NCI-H2107 treated with DMSO at 0.1 percent for 48 hours (cell line): ENCODE measurements at regions not wholly inside any gene's neighbourhood (a gene's known extent, or its start where the extent isn't known, plus 50 kb on each side); places are given as distances from the start of the nearest gene placed in this dataset.

Source experiments
- DNase-seq: peaks from one replicate; lab custom pipeline; 2025; ENCODE audit not compliant: unreplicated experiment; lab: John Stamatoyannopoulos, UW

DNA sequence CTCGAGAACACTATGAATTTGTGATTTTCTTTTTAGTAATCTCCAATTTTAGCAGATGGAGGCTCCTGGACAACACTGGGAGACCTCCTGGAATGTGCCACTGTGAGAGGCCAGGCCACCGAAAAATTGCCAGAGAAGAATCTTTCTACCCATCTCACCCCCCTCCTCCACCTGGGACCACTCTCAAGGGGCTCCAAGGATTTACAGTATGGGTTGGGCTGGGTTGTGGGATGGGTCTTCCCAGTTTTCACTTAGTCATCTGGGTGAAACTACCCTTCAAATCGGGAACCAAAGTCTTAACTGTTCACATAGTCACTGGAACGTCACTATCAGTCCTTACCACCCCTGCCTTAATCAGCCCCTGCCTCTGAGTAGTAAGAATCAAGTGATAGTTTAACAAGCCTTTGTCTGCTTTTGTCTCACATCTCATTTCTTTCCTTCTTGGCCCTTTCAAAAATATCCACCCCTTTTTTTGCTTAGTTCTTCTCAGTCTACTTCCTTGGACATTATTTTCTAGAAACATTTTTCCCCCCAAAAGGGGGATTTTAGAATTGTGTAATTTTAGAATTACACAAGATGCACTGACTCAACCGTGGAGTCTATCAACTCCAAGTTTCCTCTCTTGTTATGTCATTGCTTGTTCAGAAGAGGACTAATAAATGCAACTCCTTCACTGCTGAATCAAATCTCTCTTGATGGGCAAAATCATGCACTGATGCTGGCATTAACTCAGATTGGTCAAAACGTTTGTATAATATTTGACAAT is 148.2 kb upstream of the MOCS1 start:
- DNase-seq, result no peak

DNA sequence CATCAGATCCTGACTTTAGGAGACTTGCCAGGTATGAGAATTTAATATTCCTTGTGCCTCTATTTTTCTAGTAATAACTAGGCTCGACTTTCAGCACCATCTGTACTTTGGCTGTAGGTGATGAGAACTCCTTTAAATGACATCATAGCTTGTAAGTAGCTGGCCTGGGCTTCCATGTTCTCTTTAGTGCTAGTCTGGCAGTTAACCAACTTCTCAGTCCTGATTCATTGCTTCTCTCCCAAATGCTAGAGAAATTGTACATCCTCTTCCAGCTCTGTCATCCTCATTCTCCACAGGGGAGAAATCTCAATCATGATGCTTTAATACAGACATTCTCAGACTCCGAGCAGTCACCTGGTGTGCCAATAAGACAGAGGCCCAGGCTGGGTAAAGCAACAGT is 143.5 kb upstream of the MOCS1 start:
- no peak for DNase-seq

DNA sequence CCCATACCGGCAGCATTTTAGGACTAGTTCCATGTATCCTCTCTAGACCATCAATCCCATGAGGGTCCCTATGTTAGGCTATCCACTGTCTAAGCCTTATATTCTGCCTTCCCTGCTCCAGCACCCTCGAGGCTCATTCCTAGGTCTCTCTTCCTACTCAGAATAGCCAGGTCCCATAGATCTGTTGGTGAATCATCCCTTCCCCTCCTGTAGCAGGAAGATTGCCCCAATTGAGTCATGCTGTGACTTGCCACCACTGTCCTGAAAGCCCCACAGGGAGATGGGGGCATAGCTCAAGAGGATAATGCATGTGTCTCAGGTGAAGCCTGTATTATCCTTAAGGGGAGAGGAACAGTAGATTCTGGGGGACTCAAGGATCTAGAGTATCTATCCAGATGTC is 143.1 kb upstream of the MOCS1 start:
- no peak for DNase-seq

DNA sequence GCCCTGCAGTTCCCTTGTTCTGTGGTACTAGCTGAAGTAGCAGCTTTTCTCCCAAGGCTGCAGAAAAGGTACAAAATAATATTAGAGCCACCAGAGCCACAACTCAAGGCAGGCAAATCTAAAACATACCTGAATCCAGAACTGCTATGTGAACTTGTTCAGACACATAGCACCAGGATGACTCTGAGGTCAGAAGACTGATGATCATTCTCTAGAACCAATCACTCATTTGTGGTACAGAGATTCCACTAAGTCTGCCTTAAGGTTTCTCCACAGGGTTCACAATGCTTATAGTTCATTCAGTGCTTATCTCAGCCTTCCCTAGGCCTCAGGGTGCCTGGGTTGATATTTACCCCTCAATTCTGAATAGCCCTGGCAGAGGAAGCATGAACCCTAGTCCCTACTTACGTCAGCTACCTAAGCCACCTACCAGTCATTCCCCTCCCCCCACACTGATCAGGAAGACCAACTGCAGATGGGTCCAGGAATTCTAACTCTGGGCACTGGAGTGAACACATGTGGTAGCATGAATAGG is 140.9 kb upstream of the MOCS1 start:
- DNase-seq, result no peak

DNA sequence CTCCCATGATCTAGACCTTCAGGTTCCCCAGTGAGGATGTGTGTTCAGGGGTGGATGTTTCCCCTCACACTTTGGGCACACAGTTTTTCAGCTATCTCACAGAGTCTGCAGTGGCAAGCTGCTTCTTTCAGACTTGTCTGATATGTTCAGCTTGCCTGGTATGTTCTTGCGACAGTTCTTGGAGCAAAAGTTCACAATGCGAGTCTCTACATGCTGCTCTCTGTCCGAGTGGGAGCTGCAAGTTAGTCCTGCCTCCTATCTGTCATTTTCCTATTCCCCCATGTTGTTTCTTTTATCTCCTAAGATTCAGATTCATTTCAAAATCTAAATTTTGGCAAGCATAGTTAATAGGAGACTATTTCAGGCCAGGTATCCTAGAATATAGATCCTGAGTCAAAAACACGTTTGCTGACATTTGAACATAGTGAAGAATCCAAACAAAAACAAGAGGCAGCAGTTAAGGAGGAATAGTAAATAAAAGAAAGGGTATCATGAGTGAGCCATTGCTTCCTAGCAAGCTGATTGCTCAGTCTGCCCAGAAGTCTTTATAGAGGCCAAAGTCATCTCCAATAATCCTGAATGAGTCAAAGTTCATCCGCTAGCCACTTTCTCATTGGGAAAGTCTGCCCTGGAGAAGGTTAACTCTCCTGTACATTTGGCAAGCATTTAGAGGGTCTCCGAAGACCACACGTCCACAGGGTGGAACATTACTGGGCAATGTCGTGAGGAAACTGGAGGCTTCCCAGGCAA is 140.2 kb upstream of the MOCS1 start:
- DNase-seq, result no peak

DNA sequence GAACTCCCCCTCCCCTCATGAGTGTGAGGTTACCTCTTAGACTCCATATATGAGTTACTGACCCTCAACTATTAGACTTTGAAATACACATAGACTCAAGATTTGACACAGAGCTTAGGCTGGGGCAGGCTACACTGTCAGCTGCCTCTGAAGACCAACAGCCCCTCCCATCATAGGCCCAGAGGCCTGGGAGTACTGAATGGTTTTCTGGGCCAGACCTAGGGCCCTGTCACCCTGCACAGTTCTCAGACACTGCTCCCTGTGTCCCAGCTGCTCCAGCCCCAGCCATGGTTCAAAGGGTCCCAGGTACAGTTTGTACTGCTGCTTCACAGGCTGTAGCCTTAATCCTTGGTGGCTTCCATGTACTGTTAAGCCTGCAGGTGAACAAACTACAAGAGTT is 132.1 kb upstream of the MOCS1 start:
- no peak for DNase-seq

DNA sequence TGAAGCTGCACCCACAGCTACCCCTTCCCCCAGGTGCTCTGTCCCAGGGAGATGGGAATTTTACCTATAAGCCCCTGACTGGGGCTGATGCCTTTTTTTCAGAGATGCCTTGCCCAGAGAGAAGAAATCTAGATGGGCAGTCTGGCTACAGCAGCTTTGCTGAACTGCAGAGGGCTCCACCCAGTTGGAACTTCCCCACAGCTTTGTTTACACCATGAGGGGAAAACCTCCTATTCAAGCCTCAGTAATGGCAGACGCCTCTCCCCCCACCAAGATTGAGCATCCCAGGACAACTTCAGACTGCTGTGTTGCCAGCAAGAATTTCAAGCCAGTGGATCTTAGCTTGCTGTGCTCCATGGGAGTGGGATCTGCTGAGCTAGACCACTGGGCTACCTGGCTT is 122.6 kb upstream of the MOCS1 start:
- no peak for DNase-seq

DNA sequence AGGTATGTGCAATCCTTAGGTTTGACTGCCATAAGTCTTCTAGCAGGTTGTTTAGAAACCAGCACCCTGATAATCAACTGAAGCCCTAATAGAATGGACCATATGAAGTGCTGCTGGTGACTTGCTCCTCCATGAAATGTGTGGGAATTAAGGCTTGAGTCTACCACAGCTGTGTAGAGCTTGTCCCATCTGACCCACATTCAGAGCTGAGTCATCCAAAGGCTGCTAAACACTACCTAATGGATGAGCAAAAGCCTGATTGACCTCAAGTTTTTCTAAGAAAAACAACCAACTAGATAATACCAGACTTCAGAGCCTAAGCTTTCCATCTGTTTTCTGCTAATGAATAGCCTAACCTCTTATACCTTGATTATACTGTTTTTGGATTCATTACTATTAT is 120.3 kb upstream of the MOCS1 start:
- DNase-seq, result no peak

DNA sequence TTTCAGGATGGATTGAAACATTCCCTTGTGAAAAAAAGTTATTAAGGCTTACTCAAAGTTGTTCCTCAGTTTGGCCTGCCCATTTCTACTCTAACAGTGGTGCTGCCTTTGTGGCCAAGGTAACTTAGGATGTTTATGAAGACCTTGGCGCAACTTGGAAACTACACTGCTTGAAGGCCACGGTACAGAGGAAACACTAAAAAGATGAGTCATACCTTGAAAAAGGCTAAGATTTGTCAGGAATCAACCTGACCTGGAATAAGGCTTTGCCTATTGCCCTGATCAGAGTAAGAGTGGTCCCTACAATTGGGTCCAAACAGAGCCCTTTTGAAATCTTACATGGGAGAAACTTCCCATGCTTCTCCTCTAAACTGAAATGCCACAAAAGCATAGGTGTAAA is 119.9 kb upstream of the MOCS1 start:
- no peak for DNase-seq

DNA sequence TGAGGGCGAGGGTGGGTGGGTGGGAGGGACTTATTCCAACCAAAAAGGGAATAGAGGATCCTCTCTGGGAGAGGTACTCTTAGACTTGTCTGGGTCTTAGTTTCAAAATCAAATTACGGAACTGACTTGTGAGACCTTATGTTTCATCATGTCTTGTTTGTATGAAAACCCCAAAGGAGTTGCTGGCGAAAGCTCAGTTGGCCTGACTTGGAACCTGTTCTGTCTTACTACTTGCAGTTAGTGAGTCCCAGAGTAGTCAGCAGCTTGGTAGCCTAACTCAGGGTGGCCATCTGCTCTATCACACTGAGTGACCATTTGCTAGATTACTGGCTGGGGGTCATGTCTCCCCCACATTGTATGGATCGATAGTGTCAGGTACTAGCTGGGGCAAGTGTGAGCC is 114.9 kb upstream of the MOCS1 start:
- DNase-seq, result no peak

DNA sequence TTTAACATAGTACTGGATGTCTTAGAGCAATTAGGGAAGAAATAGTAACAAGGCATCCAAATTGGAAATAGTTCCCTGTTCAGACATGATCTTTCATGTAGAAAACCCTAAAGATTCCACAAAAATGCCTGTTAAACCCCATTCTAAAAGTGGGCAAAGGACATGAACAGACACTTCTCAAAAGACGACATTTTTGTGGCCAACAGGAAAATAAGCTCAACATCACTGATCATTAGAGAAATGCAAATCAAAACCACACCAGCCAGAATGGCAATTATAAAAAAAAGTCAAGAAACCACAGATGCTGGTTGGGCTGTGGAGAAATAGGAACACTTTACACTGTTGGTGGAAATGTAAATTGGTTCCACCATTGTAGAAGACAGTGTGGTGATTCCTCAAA is 109.9 kb upstream of the MOCS1 start:
- no peak for DNase-seq

DNA sequence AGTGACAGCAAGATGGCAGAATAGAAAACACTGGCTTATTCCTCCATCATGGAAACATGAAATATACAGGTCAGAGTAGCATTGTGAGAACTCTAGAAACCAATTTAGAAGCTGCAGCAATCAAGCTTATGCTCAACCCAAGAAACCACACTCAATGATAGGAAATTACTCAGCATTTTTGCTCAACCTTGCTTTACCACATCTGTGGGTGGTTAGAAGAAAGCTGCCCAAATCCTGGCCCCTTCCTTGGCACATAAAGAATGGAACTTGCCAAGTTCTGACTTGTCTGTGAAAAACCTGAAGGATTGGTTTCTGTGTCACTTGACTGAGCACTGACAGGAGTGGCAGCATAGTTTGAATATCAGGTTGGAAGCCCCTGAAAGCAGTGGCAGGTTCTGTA is 108.0 kb upstream of the MOCS1 start:
- no peak for DNase-seq

DNA sequence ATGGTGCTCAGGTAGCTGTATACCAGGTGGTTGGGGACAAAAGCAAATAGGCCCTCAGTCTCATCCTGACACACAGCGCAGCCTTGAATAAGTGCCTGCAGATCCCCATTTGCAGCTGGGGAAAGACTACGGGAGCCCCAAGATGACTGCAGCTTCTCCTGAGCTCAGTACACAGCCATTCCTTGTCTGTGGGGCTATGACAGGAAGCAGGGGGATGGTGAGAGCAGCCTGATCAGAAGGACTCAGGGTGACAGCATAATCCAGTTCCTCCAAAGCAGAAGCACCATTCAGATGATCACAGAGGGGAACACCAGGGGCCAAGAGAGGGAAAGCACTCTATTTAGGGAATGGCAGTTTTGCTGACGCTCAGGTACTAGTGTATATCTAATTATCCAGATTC is 104.8 kb upstream of the MOCS1 start:
- no peak for DNase-seq

DNA sequence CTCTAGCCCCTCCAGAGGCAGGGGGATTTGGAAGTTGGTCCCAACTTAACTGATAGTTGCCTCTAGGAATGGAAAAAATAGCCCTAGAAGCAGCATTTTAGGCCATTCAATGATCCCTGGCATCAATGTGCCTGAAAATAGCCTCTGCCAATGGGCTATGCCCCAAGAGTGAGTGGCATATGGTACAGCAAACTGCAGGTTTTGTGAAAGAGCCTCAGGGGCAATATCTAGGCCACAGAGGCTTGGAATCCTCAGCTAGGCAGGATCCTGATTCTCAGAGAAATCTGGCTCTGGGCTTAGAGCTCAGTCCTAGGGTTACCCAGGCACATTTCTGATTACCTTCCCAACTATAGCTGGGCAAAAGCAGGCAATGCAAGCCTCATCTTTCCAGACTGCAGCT is 104.4 kb upstream of the MOCS1 start:
- no peak for DNase-seq

DNA sequence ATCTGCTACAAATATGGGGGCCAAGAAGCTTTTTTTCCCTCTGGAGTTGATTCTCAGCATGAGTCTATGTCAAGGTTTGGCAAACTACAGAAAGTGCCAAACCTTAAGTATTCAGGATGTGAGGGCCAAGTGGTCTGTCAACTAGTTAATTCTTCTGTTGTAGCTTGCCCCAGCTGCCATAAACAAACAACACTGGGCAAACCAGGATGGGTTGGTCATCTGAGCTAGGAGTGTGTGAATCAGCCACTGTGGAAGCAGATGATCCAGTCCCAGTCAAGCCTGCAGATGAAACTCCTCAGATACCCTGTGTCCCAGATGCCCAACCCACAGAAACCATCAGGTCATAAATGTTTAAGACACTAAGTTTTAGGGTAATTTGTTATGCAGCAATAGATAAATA is 103.0 kb upstream of the MOCS1 start:
- DNase-seq, result no peak

DNA sequence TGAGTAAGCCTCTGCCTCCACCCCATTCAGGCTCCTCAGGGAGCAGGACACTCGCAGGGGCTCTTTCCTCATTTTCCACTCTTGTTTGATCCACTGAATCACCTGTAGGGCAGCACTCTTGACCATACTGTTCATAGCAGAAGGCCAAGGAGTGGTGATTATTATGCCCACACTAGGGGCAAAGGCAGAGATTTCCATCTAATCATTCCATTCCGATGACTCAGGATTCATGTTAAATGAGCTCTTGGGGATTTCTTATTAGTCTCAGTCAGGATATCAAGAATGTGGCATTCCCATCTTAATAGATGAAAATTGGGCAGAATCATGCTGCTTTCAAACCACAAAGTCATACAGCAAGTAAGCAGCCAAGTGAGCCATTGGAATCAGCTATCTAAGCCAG is 101.9 kb upstream of the MOCS1 start:
- DNase-seq, result no peak

DNA sequence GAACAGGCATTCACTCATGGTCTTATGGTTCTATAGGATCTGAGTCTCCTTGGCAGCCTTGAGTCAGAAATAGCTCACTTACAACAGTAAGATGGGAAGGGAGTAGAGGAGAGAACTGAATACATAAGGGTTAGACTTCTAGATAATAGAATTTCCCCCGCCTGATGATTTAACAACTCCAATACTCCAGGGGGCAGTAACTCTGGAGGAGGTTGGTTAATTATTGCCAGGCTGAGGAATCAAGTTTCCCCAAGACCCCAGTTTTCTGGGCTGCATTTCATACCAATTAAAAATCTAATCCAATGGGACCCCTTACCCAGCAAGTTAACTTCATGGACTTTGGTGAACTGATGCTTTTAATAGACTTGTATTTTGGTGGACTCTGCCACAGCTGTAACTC is 94.2 kb upstream of the MOCS1 start:
- DNase-seq, result no peak

DNA sequence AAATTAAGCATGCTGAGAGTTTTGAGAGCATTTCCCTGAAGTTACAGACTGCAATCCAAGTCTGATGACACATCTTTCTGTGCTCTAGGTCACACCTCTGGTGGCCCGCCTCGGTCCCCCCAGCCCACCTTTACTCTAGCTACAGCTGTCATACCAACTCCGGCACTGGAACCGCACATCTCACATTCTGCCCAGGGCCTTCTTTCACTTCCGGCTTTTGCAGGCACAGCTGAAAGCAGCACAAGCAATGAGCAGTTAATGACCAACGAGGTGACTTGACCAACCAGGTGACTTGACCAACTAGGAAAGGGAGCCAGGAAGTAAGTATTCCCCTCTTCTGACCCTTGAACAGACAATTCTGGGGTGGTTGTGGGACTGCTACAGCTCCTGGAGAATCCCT is 88.6 kb upstream of the MOCS1 start:
- DNase-seq, result no peak

DNA sequence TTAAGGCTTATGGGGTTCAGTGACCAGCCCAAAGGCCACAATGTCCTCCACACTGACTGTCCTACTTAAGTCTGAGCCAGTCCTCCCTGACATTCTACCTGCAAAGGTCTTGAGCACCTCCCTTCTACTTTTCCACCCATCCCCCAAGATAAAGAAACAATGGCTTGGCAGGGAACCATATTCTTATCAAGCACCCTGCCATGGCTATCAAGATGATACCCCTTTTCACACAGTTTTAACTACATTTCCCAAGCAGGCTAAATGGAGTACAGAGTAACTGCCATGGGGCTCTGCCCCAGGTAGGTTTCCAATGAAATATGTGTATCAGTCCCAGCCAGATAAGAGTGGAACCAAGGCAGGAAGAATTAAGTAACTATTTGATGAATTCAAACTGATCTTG is 85.9 kb upstream of the MOCS1 start:
- no peak for DNase-seq

DNA sequence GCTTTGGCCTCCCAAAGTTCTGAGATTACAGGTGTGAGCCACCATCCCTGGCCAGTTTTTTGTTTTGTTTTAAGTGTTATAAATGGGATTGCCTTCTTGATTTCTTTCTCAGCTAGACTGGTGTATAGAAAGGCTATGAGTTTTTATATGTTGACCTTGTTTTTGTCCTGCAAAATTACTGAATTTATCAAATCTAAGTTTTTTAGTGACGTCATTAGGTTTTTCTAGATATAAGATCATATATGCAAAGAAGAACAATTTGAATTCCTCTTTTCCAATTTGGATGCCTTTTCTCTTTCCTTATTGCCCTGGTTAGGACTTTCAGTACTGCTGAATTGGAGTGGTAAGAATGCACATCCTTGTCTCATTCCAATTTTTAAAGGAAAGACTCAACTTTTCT is 81.3 kb upstream of the MOCS1 start:
- DNase-seq, result no peak

DNA sequence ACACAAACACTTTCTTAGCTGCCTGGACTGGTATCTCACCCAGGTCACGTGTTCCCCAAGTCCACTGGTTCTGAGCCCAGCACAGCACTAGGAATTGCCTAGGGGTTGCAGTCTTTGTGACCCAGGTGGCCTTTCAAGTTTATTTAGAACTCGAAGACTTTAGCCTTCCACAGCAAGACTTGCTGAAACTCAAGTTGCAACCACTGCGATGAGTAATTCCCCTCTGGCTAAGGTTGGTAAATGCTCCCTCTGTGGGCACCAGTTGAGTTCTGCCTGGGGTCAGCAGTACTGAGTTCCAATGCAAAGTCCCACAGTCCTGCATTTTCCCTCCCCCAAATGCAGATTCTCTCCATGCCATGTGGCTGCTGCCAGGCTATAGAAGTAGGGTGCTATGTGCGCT is 77.6 kb upstream of the MOCS1 start:
- no peak for DNase-seq

DNA sequence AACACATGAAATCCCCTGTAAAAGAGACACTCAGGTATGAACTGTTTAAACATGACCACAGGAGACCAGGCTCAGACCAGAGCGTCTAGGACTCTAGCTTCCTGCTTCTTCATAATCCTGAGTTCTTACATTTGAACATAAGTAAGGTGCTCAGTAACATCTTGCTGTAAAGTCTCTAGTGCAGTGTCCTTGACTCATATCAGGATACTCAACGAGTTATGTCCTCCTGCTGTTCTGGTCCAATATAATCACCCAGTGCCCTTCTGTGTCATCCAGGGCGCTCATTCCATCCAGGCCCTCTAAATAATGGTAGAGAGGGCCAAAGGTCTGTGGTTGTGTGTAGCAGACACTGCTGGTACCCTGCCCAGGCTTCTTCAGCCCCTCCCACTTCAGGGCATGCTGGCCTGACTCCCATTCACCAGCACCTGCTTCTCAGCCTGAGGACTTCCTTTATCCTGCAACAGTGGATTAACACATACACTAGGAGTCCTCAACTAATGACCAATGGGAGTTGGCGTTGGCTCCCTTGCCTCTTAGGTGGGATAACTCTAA is 66.8 kb upstream of the MOCS1 start:
- no peak for DNase-seq
